ENCODE measurements at regions not wholly inside any gene's neighbourhood (a gene's known extent, or its start where the extent isn't known, plus 50 kb on each side); places are given as distances from the start of the nearest gene placed in this dataset.

GRCh38 chr12:67508830-67509229 lies 139.7 kb upstream of the DYRK2 start:
- H3K4ac ChIP-seq (ENCODE audit: low read depth, low read length): no peak overlapping the region
- DNase-seq (no peak), ATAC-seq (ENCODE audit: low read depth) (no peak)
- no peak overlapping the region for H2AFZ ChIP-seq (replicated peaks; ENCODE audit: low read length, poor library complexity)
- H3K9ac ChIP-seq (ENCODE audit: low read depth, low read length): no peak overlapping the region
- no peaks in the 10 kb centered on the region for H3K36me3 ChIP-seq (ENCODE audit: control insufficient read depth, insufficient read depth, low read length)
- in situ Hi-C loops (cut with MboI; ENCODE audit: low sequenced_read_pairs): no loop called here
- H2BK5ac ChIP-seq (ENCODE audit: low read depth, low read length, poor library complexity, severe bottlenecking): no peak overlapping the region
- no CpG with 5 or more reads among the region's 1 CpG for WGBS, 2 experiments (ENCODE audit: extremely low coverage in 2 of 2, insufficient read length in 1 of 2)
- BruUV-seq (replicated peaks): no TSS peak
- no peak overlapping the region for H3K14ac ChIP-seq (replicated peaks; ENCODE audit: low read depth, low read length)
- H3K27me3 ChIP-seq (ENCODE audit: control insufficient read depth, insufficient read depth, low read length): peaks cover 18% of the 10 kb centered on the region
- intact Hi-C loops (cut with micrococcal nuclease): no loop called here
- H2BK120ac ChIP-seq (ENCODE audit: low read depth, low read length): no peak overlapping the region
- no peaks in the 10 kb centered on the region for H3K4me1 ChIP-seq (ENCODE audit: control insufficient read depth, insufficient read depth, low read length)
- H3K23ac ChIP-seq (ENCODE audit: low read depth, low read length): no peak overlapping the region
- no peak overlapping the region for H2BK20ac ChIP-seq (ENCODE audit: low read depth, low read length)
- H3K79me1 ChIP-seq (ENCODE audit: low read depth in 1 of 2, low read length in 2 of 2): no peaks in the 10 kb centered on the region
- POLR2A ChIA-PET (ENCODE audit: unreplicated experiment): interaction anchor here (0.7 kb wide), 1 partner anchor 41 kb away, joined by 3 read pairs; no protein-coding TSS in a partner anchor
- TF ChIP-seq ELK1 (IDR thresholded peaks at IDR 0.05; ENCODE audit: borderline replicate concordance, low read depth, low read length) (no peak), RAD21 (IDR thresholded peaks at IDR 0.05; ENCODE audit: low read length) (no peak), CEBPB (IDR thresholded peaks at IDR 0.05; ENCODE audit: low read depth, low read length) (no peak), MAFK (IDR thresholded peaks at IDR 0.05; ENCODE audit: low read depth, low read length) (no peak), RFX5 (IDR thresholded peaks at IDR 0.05; ENCODE audit: low read depth, low read length) (no peak), RCOR1 (IDR thresholded peaks at IDR 0.05; ENCODE audit: insufficient replicate concordance, low read length) (no peak), SMC3 (IDR thresholded peaks at IDR 0.05; ENCODE audit: low read depth, low read length) (no peak), USF2 (IDR thresholded peaks at IDR 0.05; ENCODE audit: low read depth, low read length) (no peak), NFE2L2 (IDR thresholded peaks at IDR 0.05; ENCODE audit: low read depth, low read length) (no peak)
- CTCF ChIA-PET: interaction anchor here (0.6 kb wide), 1 partner anchor 1523 kb away, joined by 5 read pairs; no protein-coding TSS in a partner anchor
- no peak overlapping the region for H3K4me2 ChIP-seq (ENCODE audit: low read depth, low read length)
- no peak overlapping the region for H2AK9ac ChIP-seq (replicated peaks; ENCODE audit: low read depth, low read length, poor library complexity)
- H3K56ac ChIP-seq (ENCODE audit: extremely low read depth, insufficient read depth, low read length): no peak overlapping the region
- H4K91ac ChIP-seq (ENCODE audit: insufficient read depth, low read depth, low read length): no peak overlapping the region
- no peak overlapping the region for H2BK15ac ChIP-seq (ENCODE audit: low read depth, low read length)
- dilution Hi-C loops (cut with HindIII; ENCODE audit: low sequenced_read_pairs, unreplicated experiment): no loop called here
- no peak overlapping the region for H3K4me3 ChIP-seq (ENCODE audit: insufficient read depth, low read depth, low read length)
- H2AK5ac ChIP-seq (ENCODE audit: low read depth, low read length): no peak overlapping the region
- H4K8ac ChIP-seq (ENCODE audit: low read depth in 2 of 2, low read length in 2 of 2): no peak overlapping the region
- no peak overlapping the region for H4K5ac ChIP-seq (ENCODE audit: low read depth, low read length)
- no peak overlapping the region for H3K18ac ChIP-seq (ENCODE audit: low read depth, low read length)
- no peaks in the 10 kb centered on the region for H3K9me1 ChIP-seq (ENCODE audit: insufficient read depth, low read length)
- H3K9me3 ChIP-seq (ENCODE audit: control insufficient read depth, insufficient read depth, low read length): no peaks in the 10 kb centered on the region
- H4K20me1 ChIP-seq (ENCODE audit: insufficient read depth, low read length): no peaks in the 10 kb centered on the region
- no peak overlapping the region for H3K27ac ChIP-seq (ENCODE audit: insufficient read depth, low read length)
